COLO668 (cell line): ENCODE measurements at regions not wholly inside any gene's neighbourhood (a gene's known extent, or its start where the extent isn't known, plus 50 kb on each side); places are given as distances from the start of the nearest gene placed in this dataset.
"Not testable (repeated sequence)": the region's sequence is repeated elsewhere in the genome, so short reads cannot be mapped to it uniquely, and the experiment has no call there.

ENCODE experiments used
- DNase-seq: peaks from one replicate; lab custom pipeline; 2025; ENCODE audit not compliant: unreplicated experiment; lab: John Stamatoyannopoulos, UW

GRCh38 chr13:33340631-33341030 is 55.1 kb upstream of the STARD13 start:
- DNase-seq, result no peak

DNA sequence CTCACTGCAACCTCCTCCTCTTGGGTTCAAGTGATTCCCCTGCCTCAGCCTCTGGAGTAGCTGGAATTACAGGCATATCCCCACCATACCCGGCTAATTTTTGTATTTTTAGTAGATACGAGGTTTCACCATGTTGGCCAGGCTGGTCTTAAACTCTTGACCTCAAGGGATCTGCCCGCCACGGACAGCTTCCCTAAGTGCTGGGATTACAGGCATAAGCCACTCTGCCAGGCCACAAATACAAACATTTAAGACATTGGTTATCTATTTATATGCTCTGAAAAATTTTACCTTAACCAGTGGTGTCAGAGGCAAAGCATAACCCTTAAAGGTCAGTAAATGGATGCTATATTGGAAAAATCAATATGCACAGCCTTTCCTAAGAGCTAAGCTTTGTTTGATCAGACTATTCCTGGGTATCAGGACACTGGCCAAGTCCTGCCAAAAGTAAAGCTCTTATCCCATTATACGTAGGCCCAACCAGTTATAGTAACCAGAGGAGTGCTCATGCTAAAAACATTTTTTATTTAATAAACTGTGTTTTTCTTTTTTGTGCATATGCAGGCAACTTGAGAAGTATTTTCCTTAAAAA is 56.4 kb upstream of the STARD13 start:
- no peak for DNase-seq

DNA sequence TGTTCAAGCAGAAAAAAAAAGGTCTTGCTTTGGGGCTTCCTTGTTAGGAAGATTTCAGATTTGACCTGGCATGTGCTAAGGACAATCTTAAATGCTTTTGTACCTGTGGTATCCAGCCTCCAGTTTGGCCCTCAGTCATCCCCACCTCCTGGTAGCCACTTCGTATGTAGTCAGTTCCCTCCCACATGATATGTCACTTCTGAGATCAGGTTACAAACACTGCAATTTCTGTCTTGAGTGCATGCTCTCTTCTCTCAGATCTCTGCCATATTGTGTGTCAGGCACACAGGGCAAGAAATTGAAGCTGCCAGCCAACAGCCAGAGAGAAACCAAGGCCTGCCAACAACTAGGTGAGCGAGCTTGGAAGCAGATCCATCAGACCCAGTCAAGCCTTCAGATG is 60.3 kb upstream of the STARD13 start:
- DNase-seq, result no peak

GRCh38 chr13:33347861-33348260 is 62.3 kb upstream of the STARD13 start:
- no peak for DNase-seq

- DNase-seq, result no peak
Measured at GRCh38 chr13:33348366-33348765, 62.8 kb upstream of the STARD13 start.

GRCh38 chr13:33349288-33349985 is 63.9 kb upstream of the STARD13 start:
- no peak for DNase-seq

GRCh38 chr13:33349986-33350826 is 64.7 kb upstream of the STARD13 start:
- no peak for DNase-seq

- DNase-seq, result no peak
Measured at GRCh38 chr13:33351319-33351718, 65.8 kb upstream of the STARD13 start.

DNA sequence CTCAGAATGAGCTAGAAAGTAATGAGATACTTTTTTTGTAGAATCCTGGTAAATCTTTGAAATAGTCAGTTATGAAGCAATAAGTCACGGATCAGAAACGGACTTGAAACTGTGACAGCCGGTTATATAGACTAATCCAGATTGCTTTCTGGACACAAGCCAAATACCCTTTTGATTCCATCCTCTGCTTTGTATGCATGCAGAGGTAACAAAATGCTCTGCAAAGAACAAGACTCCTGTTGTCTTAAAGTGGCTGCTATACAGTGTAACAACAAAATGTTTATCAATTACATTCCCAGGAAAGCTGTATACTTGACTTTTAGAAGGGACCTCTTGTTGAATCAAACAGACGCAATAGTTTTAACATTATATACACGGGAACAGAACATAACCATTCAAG is 66.5 kb upstream of the STARD13 start:
- DNase-seq, result no peak

DNA sequence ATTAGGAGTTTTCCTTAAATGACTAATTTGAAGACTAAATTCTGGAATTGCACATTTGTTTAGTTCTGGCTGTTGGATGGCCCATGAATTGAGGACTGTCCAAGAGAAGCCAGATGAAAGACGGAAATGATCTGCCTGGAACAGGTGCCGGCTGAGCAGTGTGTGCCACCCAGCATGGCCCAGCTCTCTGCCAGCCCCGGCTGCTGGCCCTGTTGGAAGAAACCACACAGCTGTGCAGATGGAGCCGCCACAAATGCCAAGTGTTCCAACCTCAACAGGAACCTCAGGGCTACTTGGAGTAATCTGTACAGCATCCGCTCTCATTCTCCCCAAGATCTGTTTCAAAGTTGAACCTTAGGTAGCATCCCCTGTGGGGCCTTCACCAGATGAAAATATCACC is 67.0 kb upstream of the STARD13 start:
- no peak for DNase-seq

DNA sequence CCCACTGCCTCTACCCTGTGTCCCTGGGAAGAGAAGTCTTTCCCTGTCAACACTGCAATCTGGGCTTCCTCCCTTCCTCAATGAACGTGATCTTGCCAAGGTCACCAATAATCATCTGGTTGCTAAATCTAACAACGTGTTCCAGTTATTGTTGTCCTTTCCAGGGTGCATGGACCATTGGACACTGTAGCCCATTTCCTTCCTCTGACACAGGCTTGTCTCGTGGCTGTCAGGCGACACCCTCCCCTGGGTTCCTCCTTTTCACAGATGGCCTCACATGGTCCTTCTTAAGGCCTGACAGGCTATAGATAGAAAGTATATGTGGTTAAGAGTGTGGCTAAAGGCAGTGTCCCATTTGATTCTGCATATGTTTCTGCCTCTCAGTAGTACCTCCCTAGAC is 67.7 kb upstream of the STARD13 start:
- DNase-seq, result no peak

GRCh38 chr13:33353646-33354045 is 68.1 kb upstream of the STARD13 start:
- no peak for DNase-seq

DNA sequence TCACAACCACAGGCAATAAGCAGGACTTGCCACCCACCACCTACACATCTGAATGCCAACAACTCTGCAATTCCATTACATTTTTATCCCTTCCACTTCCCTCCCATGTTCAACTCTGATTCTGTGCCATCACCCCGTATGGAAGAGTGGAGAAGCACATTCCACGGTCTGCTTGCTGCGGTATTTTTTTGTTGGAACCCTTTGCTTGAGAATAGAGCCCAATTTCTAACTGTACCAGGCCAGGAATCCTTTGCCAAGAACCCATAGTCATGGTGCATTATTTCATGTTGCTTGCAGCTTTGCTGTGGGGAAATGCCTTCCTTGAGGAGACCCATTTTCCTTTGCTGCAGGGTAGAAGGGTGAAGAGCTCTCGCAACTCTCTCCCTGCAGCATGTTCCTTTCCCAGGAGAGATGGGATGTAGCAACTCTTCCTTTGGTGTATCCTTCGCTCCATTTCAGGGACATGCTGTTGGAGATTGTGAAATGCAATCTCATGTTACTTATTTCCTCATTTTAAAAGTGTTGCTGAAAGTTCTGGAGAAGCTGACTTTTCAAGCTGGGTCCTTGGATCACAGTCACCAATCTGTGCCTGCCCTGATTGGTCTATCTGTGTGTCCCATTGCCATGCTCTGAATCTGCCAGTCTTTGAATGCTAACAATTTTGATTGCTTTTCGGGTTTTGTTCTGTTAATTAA is 69.8 kb upstream of the STARD13 start:
- DNase-seq, result no peak

DNA sequence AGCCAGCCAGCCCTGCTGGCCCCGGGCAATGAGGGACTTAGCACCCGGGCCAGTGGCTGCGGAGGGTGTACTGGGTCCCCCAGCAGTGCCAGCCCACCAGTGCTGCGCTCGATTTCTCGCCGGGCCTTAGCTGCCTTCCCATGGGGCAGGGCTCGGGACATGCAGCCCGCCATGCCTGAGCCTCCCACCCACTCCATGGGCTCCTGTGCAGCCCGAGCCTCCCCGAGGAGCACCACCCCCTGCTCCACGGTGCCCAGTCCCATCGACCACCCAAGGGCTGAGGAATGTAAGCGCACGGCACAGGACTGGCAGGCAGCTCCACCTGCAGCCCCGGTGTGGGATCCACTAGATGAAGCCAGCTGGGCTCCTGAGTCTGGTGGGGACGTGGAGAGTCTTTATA is 72.5 kb upstream of the STARD13 start:
- DNase-seq, result not testable (repeated sequence)

GRCh38 chr13:33362986-33363727 is 77.6 kb upstream of the STARD13 start:
- no peak for DNase-seq

DNA sequence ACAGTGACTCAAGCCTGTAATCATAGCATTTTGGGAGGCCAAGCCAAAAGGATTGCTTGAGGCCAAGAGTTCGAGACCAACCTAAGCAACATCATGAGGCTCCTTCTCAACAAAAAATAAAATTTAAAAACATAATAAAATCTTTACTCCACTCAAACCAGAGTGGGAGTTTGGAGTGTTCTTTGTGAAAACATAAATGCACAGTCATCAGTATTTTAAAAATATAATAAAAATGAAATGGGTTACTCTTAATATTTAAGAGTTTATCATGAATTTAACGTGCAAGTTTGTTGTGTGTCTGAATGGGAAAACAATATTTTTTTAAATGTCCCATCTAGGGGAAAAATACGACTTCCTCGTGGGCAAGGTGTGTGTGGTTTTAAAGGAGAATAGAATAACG is 78.6 kb upstream of the STARD13 start:
- no peak for DNase-seq

DNA sequence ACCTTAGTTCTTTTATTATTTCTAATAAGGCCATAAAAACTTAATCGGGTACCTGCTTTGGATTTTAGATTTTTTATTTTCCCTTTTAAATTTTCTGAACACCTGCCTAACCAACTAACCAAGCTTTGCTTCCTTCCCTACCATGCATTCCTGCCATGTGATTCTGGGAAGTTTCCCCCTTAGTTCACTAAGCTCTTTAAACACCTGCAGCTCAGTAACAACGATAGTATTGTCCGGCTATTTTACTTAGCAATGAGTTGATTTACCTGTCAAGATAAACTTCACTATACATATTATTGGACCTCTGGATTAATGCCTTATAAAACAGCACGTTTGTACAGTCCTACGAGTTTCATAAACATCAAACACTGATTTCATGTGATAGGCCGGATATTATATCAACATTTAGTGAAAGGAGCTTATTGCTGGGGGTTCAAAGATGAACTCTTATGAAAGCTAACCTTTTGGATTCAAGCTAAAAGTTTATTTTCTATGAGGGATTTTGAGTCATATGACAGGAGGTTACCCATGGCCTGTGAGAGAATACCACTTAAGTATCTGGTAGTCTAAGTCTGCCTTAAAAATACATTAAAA is 81.0 kb upstream of the STARD13 start:
- DNase-seq, result no peak

GRCh38 chr13:33367171-33367895 is 81.8 kb upstream of the STARD13 start:
- no peak for DNase-seq

GRCh38 chr13:33367926-33368325 is 82.4 kb upstream of the STARD13 start:
- no peak for DNase-seq

- DNase-seq, result no peak
Measured at GRCh38 chr13:33369073-33369472, 83.5 kb upstream of the STARD13 start.
